HG03196 (cell line): ENCODE measurements at regions not wholly inside any gene's neighbourhood (a gene's known extent, or its start where the extent isn't known, plus 50 kb on each side); places are given as distances from the start of the nearest gene placed in this dataset.

ENCODE experiments used
- ATAC-seq: cut with Tn5 transposase; IDR thresholded peaks from one replicate; pipeline ENCODE4 v1.9.1; 2021; ENCODE audit not compliant: unreplicated experiment

DNA sequence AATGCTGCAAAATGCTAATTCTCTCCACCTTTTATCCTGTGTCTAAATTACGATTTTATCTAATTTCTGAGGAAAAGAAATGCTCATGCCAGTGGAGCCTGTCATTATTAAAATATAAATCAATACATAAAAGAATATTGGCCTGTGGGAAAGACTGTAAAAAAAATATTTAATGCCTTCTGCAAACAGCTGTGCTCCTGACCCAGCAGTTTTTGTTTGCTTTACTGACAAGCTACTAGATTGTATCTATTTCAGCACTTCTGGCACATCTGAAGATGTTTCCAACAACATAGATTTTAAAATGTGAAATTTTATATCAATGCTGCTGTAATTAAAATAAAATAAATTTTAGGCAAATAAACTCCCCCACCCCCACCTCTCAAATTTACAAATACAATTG lies 493.6 kb upstream of the AGTR1 start:
- no peak for ATAC-seq

DNA sequence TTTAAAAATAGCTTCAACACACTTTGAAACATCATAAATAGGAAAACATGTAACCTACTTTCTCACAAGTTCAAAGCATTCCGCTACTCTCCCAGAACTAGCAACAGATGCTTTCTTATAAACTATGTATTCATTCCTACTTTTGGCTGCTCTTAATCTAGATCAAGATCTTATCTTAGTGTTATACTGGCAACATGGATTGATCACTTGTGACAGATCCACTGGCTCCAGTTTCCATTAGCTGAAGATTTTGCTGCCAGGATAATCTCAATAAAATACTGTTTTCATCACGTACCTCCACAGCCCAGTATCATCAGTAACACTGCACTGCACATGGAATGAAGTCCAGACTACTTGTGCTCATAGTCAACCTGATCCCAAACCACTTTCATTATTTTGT lies 491.7 kb upstream of the AGTR1 start:
- no peak for ATAC-seq

DNA sequence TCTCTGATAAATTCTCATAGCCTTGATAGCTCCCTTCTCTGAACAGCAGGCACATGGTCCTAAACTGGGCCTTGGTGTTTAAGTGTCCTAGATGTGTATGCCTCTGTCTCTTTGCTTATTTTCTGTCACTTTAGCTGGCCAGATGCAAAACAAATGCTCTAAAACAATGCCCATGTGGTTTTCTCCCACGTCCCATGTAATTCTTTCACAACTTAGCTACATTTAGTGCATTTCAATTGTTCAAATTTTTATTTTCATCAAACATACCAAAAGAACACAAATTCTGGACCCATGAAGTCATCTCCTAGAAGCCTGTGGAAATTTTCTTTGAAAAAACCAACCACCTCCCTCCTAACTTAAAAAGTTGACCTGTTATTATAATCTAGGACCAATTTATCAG lies 491.3 kb upstream of the AGTR1 start:
- no peak for ATAC-seq

DNA sequence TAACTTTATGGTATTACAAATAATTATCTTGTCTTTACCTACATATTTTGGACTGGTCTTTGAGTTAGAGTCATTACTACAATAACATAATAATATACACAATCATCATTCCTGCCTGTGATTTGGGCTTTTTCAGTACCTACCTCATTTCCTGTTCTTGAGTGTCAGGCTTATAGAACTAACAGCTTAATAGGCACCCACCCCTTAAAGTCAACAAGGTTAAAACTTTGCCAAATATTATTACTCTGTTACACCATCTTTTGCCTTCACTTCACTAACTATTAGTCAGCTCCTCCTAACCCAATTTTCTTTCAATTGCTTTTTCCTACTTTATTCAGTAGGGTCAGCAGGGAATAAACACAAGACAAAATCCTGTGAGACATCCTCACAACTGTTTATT lies 488.7 kb upstream of the AGTR1 start:
- no peak for ATAC-seq

DNA sequence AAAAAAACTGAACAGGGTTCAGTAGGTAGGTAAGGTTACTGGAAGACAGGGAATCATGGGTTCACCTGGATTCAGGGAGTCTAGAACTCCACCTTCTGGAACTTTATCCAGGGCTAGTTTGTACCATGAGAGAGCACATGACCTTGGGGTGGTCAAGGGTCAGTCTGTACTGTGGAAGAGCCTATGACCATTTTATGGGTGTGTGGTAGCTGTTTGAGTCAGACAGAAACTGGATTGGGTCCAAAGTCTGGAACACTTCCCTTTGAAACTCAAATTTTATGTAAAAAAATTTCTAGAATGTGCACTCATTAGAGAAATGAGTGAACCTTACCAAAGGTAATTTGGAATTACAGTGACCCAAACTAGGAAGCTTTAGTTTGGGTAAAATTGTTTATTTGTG lies 486.0 kb upstream of the AGTR1 start:
- no peak for ATAC-seq

DNA sequence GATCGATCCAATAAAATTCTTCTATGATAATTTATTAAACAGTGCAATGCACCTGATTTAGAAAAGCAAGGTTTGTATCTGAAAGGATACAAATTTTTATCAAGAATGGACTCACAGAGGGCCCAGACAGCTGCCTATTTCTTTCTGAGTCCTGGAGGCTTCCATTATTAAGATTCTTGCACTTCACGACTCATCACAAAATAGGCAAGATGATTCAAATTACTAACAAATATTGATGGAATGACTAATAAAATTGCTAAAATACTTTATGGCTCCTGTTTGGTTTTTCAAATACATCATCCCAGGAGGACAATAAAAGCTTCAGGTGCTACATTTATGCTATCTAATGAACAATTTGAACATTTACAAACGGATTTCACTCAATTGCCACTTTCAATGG lies 483.0 kb upstream of the AGTR1 start:
- ATAC-seq: no peak

DNA sequence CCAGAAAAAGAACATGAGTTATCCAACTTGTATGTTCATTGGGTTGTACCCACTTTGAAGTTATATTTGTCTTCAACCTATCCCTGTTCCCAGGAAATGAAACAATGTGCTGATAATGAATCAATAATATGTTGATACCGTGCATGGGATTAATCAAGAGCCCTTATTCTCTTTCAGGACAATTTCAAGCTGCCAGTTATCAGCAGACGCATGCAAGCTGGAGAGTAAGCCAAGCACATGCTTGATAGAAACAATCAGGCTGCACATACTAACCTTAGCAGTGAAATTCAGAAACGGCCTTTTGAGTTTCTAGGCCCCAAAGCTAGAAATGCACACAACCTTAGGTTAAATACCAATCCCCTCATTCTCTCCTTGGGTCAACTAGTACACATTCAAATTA lies 480.4 kb upstream of the AGTR1 start:
- no peak for ATAC-seq

DNA sequence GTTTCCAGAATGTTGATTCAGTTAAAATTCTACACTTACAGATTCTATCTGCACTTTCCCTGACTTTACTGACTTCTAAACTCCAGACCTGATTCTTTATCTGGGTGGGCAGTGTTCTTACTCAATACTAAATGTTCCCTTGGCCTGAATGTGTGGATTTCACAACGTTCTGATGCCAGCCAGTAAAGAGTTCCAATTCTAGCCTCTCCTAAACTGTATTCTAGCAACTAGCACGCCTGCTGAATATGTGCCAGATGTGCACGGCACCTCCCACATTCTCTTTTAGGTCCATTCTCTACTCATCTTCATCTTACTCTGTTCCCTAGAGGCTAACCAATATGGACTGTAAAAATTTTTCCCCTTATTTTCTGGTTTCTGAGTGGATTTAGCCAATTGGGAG lies 479.5 kb upstream of the AGTR1 start:
- no peak for ATAC-seq

DNA sequence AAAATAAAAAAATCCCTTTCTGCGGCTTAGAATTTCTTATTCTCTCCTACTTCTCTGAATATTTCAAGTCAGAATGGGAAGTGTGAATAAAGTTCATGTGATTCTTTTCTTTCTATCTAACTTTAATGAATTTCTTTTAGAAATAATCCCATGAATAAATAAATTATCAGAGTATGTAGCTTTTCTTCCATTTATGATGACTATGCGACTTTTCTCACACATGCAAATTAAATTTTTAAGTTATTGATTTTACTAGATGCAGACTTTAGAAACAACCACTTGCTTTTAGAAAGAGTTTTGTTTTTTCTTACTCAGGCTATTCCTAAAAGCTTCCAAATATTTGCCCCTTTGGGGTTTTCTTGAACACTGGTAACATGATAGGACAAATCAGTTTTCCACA lies 477.7 kb upstream of the AGTR1 start:
- ATAC-seq: no peak

DNA sequence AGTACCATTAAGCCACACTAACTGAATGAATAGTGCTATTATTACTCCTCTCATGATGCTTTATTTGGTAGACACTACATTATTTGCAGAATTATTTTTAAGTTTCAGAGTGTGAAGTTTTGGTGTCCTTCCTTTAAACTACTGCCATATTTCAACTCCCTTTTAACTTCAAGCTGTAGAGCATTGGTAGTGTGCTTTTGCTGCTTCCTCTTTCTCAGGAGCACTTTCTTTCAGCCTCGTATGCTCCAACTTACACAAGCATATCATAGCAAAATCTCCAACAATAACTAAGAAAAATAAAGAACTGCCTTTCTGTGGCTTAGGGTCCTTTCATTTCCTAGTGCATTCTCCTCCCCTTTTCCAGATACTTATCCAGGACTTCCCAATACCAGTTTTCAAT lies 476.4 kb upstream of the AGTR1 start:
- ATAC-seq: no peak

DNA sequence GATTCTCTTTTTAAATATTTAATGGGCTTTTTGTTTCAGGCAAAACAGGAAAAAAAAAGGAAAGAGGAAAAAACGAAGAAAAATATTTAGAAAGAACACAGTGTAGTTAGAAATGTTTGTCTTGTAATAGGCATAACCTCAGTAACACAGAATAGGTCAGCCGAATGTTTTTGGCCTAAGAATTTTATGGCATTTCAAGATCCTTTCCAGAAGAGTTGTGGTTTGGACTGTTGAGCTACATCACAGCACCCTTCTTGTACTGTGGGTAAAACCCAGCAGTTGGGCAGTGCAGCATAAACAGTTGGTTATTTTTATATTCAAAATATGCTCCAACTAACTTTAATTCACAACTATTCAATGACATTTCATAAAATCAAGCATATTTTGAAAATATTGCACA lies 474.4 kb upstream of the AGTR1 start:
- no peak for ATAC-seq

DNA sequence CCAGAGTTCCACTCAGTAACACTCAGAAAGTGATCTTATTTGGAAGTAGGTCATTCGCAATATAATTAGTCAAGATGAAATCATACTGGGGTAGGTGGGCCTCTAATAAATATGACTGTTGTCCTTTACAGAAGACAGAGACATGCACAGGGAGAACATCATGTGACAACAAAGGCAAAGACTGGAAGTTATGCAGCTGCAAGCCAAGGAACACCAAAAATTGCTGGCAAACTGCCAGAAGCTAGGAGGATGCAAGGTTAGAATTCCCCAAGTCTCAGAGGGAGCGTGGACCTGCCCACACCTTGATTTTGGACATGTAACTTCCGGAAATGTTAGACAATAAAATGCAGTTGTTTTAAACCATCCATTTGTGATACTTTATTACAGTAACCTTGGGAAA lies 471.5 kb upstream of the AGTR1 start:
- ATAC-seq: no peak

DNA sequence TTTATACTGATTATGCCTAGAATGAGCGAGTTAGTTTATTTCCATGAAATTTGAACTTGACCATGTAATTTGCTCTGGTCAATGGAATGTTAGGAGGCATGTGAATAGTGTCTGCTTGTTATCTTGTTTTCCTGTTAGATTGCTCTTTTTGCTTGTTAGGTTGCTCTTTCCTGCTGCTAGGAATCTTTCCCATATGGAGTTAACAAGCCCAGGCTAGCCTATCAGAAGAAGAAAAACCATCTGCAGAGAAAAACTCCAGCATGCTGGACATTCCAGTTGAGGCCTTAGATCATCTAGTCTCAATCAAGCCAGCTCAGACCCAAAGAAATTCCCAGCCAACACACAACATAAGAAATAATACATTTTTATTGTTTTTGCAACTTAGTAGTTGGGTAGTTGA lies 470.2 kb upstream of the AGTR1 start:
- ATAC-seq: no peak

DNA sequence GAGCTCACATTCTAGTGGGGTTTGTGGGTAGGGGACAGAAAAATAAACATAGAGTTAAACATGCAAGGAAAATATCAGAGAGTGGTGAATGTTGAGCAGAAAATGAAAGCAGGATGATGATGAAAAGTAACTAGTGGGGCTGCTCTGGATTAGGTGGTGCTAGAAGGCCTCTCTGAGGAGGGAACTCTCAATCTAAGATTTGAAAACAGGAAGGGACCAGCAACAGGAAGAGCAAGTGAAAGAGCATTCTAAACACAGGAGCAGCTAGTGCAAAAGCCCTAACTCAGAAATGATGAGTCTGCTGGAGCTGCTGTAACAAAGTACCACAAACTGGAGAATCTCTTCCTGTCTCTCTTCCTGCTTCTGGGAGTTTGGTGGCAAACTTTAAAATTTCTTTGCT lies 468.6 kb upstream of the AGTR1 start:
- peak; percentile 86 for ATAC-seq

DNA sequence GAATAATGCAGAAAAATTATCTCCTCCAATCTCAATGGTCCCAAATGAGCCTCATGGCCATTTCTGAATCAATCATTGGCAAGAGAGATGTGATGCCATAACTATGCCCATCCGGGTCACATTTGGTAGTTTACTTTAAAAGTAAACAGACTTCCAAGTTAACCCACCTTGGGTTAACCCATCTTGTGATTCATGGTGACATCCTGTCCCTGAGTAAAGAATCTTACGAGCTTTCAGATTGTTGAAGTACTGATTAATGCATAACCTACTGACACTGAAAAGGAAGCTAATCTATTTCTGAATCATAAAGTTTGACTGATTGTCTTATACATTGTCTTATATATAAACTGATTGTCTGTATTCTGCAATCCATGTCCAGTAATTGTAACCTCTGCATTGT lies 467.2 kb upstream of the AGTR1 start:
- no peak for ATAC-seq

DNA sequence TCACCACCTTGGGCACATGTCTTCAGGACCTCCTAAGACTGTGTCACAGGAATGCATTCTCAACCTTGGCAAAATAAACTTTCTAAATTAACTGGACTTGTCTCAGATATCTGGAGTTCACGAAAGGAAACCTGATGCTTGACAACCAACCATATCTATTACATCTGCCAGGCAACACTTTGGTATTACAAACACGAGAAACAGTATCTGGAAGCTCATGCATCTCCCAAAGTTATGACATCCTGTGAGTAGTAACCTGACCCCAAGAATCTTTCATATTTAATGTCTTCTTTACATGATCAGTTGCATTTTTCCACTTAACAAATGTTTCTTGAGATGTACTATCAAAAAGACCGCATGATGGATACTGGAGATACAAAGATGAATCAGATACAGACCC lies 465.3 kb upstream of the AGTR1 start:
- no peak for ATAC-seq

DNA sequence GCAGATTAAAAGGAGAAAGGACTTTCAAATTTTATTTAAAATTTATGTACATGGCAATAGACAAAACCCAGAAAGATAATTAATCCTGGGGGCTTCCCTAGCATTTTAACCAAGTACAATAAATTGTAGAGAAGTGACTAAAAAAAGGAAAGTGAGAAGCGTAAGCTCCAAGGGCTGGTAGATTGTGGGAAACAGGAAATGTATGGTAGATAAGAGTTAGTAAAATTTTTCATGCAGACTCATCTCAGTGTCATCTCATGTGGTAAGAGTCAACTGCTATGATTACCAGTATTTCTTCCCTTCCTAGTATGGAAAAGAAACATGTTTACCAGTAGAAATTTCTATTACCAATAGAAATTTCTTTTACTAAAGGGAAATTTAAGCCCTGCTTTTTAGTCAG lies 464.3 kb upstream of the AGTR1 start:
- no peak for ATAC-seq

DNA sequence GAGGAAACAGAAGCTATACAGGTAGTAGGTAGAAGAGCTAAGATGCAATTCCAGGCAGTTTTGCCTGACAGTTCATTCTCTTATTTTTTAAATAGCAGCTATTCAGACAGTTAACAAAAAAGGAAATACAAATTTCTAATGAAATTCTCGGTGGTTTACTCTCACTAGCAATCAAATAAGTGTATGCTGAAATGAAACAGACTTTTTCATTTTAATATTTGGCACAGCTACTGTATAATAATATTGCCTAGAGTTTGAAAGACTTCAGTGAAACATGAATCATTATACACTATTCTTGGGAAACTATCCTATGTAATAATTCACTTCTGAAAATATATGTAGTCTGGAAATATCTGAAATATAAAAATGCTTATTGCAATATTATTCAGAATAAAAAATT lies 463.2 kb upstream of the AGTR1 start:
- no peak for ATAC-seq

DNA sequence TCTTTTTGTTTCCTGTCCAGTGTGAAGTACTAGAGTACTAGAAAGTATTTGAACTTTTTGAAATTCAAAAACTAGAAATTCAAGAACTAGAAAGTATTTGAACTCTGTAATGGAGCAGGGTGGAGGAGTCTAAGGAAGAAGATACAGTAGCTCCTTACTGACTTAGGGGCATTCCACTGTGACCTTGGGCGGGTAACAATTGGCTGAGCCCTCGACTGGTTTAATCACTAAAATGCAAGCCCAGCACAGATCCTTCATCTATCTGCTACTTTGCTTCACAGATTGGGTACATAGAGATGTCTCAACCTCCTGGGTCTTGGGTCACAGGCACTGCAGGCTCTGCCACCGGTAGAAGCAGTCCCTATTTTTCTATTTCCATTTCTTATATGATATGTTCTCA lies 462.1 kb upstream of the AGTR1 start:
- ATAC-seq: no peak

DNA sequence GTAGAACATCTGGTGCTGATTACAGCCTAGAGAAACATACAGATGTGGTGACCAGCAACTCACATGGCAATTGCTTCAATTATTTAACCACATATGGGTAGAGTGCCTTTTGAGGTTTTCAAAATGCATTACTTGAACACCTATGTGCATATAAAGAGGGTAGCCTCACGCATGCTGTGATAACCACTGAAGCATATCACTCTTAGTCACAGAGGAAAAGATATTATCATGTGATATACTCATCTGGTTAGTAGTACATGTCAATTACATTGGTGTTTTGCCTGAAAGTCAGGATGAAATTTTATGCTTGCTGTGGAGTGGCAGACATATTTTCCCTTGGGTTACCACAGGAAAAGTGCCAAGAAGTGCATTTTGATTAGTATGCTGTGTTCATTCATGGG lies 459.3 kb upstream of the AGTR1 start:
- no peak for ATAC-seq

DNA sequence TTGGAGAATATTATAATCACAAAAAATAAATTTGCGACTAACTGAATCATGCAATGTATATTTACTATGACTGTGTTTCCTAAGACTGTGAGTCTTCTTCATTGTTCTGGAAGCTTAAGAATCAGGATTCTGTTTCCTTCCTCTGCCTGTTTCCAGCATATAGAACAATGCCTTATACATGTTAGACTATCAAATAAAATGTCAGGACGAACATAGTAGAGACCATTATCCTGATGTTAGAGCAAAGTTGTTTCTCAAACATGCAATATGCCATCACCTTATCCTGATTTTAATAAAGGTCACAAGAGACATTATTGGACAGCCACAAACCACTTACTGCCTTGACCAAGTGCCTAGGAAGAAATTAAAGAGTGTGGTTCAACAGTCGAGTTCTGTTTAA lies 457.4 kb upstream of the AGTR1 start:
- ATAC-seq: no peak

DNA sequence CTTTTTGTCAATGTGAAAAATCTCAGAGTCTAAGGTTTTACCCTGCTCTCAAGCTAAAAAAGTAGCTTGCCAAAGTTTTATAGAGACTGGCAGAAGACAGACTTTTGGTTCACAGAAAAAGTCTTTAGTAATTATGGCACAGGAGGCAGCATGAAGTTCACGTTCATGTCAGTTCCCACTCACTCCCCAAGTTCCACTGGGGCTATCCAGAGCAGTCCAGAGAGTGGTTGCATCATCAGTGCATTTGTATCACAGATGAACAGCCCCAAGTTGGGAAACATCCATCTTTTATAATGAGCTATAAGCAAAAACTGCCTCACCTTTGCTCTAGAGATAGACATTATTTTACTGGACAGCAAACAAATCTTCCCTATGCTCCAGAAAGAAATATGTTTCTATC lies 454.1 kb upstream of the AGTR1 start:
- ATAC-seq: no peak

DNA sequence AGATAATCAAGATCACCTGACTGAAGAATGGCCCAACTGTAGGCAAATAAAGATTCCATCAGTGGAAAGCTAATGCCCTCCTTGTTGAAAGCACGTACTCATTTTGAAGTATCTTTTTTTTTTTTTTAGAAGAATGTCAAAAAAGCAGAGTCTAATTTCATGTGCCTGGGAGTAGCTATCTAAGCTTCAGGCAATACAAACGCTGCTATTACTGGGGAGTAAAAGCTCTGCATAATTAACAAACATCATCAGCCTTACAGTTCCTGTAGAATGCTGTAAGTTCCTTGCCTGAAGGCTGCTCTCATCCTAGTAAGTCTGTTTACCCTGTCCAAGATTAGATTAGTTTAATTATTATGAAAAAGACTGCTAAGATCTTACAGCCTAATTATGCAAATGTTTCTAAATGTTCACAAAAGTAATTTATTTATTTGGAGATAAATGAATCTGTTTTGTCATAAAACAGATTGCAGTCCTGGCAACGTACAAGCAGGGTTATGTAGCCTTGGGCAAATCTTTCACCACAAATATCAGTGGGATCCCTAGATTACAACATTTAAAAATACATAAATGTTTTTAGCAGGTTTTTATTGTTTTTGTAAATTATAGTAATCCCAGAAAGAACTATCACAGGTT lies 451.3 kb upstream of the AGTR1 start:
- ATAC-seq: no peak

DNA sequence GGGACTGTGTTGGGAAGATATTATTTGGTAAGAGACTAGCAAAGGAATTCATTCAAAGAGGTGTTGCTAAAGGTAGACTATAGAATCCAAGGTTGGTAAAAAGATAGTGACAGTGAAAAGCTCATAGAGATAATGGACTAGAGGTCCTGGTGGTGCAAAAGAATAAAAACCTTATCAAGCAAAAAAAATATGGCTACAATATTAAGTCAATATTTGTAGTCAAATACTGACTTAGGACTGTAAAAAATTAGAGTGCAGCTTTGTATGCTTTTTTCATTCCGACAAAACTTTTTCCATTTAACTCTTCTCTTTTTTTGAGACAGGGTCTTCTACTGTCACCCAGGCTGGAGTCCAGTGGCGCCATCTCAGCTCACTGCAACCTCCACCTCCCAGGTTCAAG lies 444.0 kb upstream of the AGTR1 start:
- ATAC-seq: no peak
